CD4-positive, alpha-beta T cell (primary cell): ENCODE measurements at regions not wholly inside any gene's neighbourhood (a gene's known extent, or its start where the extent isn't known, plus 50 kb on each side); places are given as distances from the start of the nearest gene placed in this dataset.

Experiments
- ATAC-seq: fragments of 200-7000 bp; cut with Tn5 transposase; one replicate; pipeline ENCODE4 v1.10.0; 2022; ENCODE audit warnings: mild to moderate bottlenecking; ENCODE audit not compliant: poor library complexity
- CTCF ChIA-PET: fragments of 350-600 bp; sonication (Branson Sonifier 250); formaldehyde crosslinking; loops from one replicate; lab custom pipeline; 2021; ENCODE audit warnings: antibody characterized with exemption, inconsistent platforms; lab: Charles Lee
- POLR2A ChIA-PET: fragments of 350-600 bp; sonication (Branson Sonifier 250); formaldehyde crosslinking; loops from one replicate; lab custom pipeline; 2021; ENCODE audit warnings: antibody characterized with exemption, inconsistent platforms; lab: Charles Lee
- DNase-seq, 14 experiments: peaks; one replicate each; pipeline ENCODE4 v3.0.0-alpha.2; 2013 to 2020; ENCODE audit warnings: mixed read lengths in 2 of 14
- H3K27ac ChIP-seq, 2 donors: one replicate each; pipeline versions ENCODE4 v1.5.1 to v1.7.0; 2013; ENCODE audit warnings: low read length in 2 of 2, low read depth in 1 of 2, mild to moderate bottlenecking in 1 of 2
- H3K27me3 ChIP-seq, 2 experiments: 1 replicate in 1 of 2; 2 replicates in 1 of 2; pipeline versions ENCODE4 v1.6.1 to v1.7.0; 2013; ENCODE audit warnings: low read length in 2 of 2, control low read depth in 1 of 2, mild to moderate bottlenecking in 1 of 2, moderate library complexity in 1 of 2; ENCODE audit not compliant: insufficient read depth in 2 of 2, control insufficient read depth in 1 of 2
- H3K36me3 ChIP-seq: one replicate; pipeline ENCODE4 v1.6.1; 2013; ENCODE audit warnings: low read length, control low read depth; ENCODE audit not compliant: insufficient read depth
- H3K4me1 ChIP-seq: one replicate; pipeline ENCODE4 v1.6.1; 2013; ENCODE audit warnings: low read length, control low read depth; ENCODE audit not compliant: insufficient read depth
- H3K4me3 ChIP-seq: one replicate; pipeline ENCODE4 v1.5.1; 2013; ENCODE audit warnings: mild to moderate bottlenecking, low read length, moderate library complexity
- H3K9me3 ChIP-seq, 2 experiments: 1 replicate in 1 of 2; 2 replicates in 1 of 2; pipeline versions ENCODE4 v1.6.1 to v1.7.0; 2013; ENCODE audit warnings: low read length in 2 of 2, mild to moderate bottlenecking in 2 of 2, control low read depth in 1 of 2, moderate library complexity in 1 of 2; ENCODE audit not compliant: control insufficient read depth in 1 of 2, insufficient read depth in 1 of 2
- H3K27ac Mint-ChIP-seq: one replicate; pipeline ENCODE4 v1.8.0; 2020; ENCODE audit warnings: mixed read lengths
- H3K27me3 Mint-ChIP-seq: one replicate; pipeline ENCODE4 v1.8.0; 2021; ENCODE audit warnings: mixed read lengths
- H3K36me3 Mint-ChIP-seq: one replicate; pipeline ENCODE4 v1.8.0; 2021; ENCODE audit warnings: low read depth, mixed read lengths
- H3K4me1 Mint-ChIP-seq: one replicate; pipeline ENCODE4 v1.8.0; 2021; ENCODE audit warnings: low read depth, mixed read lengths
- H3K4me3 Mint-ChIP-seq: one replicate; pipeline ENCODE4 v1.8.0; 2020; ENCODE audit warnings: mild to moderate bottlenecking, mixed read lengths
- H3K9me3 Mint-ChIP-seq: one replicate; pipeline ENCODE4 v1.8.0; 2020; ENCODE audit warnings: mixed read lengths
- CTCF ChIP-seq: fragments of 200-600 bp; IDR thresholded peaks from one replicate; pipeline ENCODE4 v1.8.0; 2022; ENCODE audit warnings: antibody characterized with exemption, mild to moderate bottlenecking
- intact Hi-C, 2 experiments: fragments of 100-400 bp; cut with DNase I in 1 of 2; cut with micrococcal nuclease in 1 of 2; formaldehyde crosslinking; loops; one replicate each; pipeline versions ENCODE4 v1.15.1 to v1.9.0; 2023 to 2025; cut with DNase I, micrococcal nuclease

- no peak for TF ChIP-seq CTCF
- H3K27ac Mint-ChIP-seq = no peak overlapping the region
- peaks cover 52% of the 10 kb centered on the region for H3K4me1 ChIP-seq
- CTCF ChIA-PET = interaction anchor here (1.7 kb wide), 1 partner anchor 10 kb away, joined by 7 read pairs; no protein-coding TSS in a partner anchor
- DNase-seq (no peak), ATAC-seq (no peak)
- intact Hi-C loops = no loop called here
- no peak overlapping the region for H3K27ac ChIP-seq
- H3K9me3 Mint-ChIP-seq = no peaks in the 10 kb centered on the region
- POLR2A ChIA-PET = interaction anchor here (4.6 to 5.4 kb wide), 2 partner anchors 11 to 32 kb away, joined by 28 to 55 read pairs; no protein-coding TSS in a partner anchor
- no peaks in the 10 kb centered on the region for H3K27me3 ChIP-seq
- H3K4me1 Mint-ChIP-seq = peaks cover 58% of the 10 kb centered on the region
- H3K36me3 ChIP-seq = no peaks in the 10 kb centered on the region
- H3K36me3 Mint-ChIP-seq = peaks cover 5% of the 10 kb centered on the region
- H3K4me3 Mint-ChIP-seq = no peak overlapping the region
- H3K9me3 ChIP-seq = peaks cover 0 to 10% of the 10 kb centered on the region in 2 experiments
- no peak overlapping the region for H3K4me3 ChIP-seq
- H3K27me3 Mint-ChIP-seq = no peaks in the 10 kb centered on the region
Measured at GRCh38 chr15:70502529-70502928, 260.8 kb downstream of the UACA start.

GRCh38 chr15:70501849-70502248 lies 261.5 kb downstream of the UACA start:
- Histone ChIP-seq H3K4me1 (peaks cover 50% of the 10 kb centered on the region), H3K9me3 (peaks cover 0 to 4% of the 10 kb centered on the region in 2 experiments), H3K36me3 (no peaks in the 10 kb centered on the region), H3K4me3 (no peak overlapping the region), H3K27me3 (no peaks in the 10 kb centered on the region), H3K27ac (no peak overlapping the region)
- no peaks in the 10 kb centered on the region for H3K27me3 Mint-ChIP-seq
- TF ChIP-seq CTCF = no peak
- H3K36me3 Mint-ChIP-seq = peaks cover 4% of the 10 kb centered on the region
- ChIA-PET POLR2A (interaction anchor here (5.4 kb wide), 1 partner anchor 33 kb away, joined by 28 read pairs; no protein-coding TSS in a partner anchor), CTCF (no interaction called here)
- no peaks in the 10 kb centered on the region for H3K9me3 Mint-ChIP-seq
- no peak overlapping the region for H3K4me3 Mint-ChIP-seq
- no peak for ATAC-seq
- intact Hi-C loops = no loop called here
- no peak overlapping the region for H3K27ac Mint-ChIP-seq
- peaks cover 62% of the 10 kb centered on the region for H3K4me1 Mint-ChIP-seq
- no peak for DNase-seq

- H3K36me3 ChIP-seq = no peaks in the 10 kb centered on the region
- Mint-ChIP-seq H3K36me3 (no peaks in the 10 kb centered on the region), H3K9me3 (no peaks in the 10 kb centered on the region)
Measured at GRCh38 chr15:70501121-70501727, 262.1 kb downstream of the UACA start.

More at GRCh38 chr15:70501121-70501727, 262.1 kb downstream of the UACA start:
- Histone ChIP-seq H3K27me3 (no peaks in the 10 kb centered on the region), H3K4me3 (no peak overlapping the region), H3K27ac (no peak overlapping the region), H3K4me1 (peaks cover 51% of the 10 kb centered on the region), H3K9me3 (no peaks in the 10 kb centered on the region)
- POLR2A ChIA-PET = interaction anchor here (5.4 kb wide), 1 partner anchor 33 kb away, joined by 28 read pairs; no protein-coding TSS in a partner anchor
- no peak overlapping the region for H3K27ac Mint-ChIP-seq
- H3K4me3 Mint-ChIP-seq = no peak overlapping the region
- intact Hi-C loops = no loop called here
- ATAC-seq (no peak), DNase-seq (no peak)
- H3K27me3 Mint-ChIP-seq = no peaks in the 10 kb centered on the region
- CTCF ChIA-PET = no interaction called here
- peaks cover 64% of the 10 kb centered on the region for H3K4me1 Mint-ChIP-seq
- TF ChIP-seq CTCF = no peak
